ENCODE measurements at regions not wholly inside any gene's neighbourhood (a gene's known extent, or its start where the extent isn't known, plus 50 kb on each side); places are given as distances from the start of the nearest gene placed in this dataset.
A peak's percentile ranks its signal among the peaks of the same experiment; 100 is the strongest.

DNA sequence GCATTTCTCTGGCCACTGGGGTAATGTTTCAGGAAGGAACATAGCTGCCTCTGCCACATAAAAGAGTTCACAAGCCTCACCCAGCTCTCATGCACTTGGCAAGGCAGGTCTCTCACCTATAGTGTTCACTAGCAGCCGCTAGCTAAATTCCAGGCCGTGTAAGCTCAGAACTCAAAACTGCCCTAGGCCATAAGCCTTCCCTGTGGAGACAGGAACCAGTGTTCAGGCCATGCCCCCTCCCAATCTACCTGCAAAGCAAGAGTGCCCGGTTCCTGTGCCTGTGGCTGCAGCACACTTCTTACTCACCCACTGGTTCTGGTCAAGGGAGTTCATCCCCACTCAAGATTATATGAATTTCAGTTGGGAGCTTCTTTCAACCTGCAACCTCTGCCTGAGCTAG, 60.7 kb upstream of the ZNF169 start:
- ATAC-seq (ENCODE audit: low FRiP score) (no peak), DNase-seq (ENCODE audit: low spot score) (no peak)
- TF ChIP-seq, protein P1, sequence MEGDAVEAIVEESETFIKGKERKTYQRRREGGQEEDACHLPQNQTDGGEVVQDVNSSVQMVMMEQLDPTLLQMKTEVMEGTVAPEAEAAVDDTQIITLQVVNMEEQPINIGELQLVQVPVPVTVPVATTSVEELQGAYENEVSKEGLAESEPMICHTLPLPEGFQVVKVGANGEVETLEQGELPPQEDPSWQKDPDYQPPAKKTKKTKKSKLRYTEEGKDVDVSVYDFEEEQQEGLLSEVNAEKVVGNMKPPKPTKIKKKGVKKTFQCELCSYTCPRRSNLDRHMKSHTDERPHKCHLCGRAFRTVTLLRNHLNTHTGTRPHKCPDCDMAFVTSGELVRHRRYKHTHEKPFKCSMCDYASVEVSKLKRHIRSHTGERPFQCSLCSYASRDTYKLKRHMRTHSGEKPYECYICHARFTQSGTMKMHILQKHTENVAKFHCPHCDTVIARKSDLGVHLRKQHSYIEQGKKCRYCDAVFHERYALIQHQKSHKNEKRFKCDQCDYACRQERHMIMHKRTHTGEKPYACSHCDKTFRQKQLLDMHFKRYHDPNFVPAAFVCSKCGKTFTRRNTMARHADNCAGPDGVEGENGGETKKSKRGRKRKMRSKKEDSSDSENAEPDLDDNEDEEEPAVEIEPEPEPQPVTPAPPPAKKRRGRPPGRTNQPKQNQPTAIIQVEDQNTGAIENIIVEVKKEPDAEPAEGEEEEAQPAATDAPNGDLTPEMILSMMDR (IDR thresholded peaks at IDR 0.05): no peak

DNA sequence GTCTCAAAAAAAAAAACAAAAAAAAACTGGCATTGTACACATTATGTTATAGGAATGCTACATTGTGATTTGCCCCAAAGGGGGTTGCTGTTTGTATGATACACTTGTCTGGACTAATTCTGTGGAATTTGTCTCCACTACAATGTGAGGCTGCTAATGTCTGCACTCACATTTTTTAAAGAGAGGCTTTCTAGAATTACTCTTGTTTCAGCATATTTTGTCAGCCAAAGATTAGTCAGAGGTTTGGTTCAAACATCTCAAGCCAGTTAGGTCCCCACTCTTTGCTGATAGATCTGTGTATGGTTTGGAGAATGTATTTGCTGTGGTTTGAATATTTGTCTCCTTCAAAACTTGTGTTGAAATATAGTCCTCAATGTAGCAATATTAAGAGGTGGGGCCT, 59.3 kb upstream of the ZNF169 start:
- no peak for ATAC-seq (ENCODE audit: low FRiP score)
- DNase-seq (ENCODE audit: low spot score): no peak
- TF ChIP-seq, protein P1 (IDR thresholded peaks at IDR 0.05): no peak

DNA sequence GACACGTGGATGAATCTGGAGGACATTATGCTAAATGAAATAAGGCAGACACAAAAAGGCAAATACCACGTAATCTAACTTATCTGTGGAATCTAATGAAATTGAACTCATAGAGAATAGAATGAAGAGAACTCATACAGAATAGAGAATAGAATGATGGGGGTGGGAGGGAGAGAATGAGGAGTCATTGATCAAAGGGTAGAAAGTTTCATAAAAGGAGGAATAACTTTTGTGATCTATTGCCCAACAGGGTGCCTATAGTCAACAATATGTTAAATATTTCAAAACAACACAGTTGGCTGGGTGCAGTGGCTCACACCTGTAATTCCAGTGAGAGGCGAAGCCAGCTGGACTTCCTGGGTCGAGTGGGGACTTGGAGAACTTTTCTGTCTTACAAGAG, 54.9 kb upstream of the ZNF169 start:
- no peak for ATAC-seq (ENCODE audit: low FRiP score)
- no peak for DNase-seq (ENCODE audit: low spot score)
- TF ChIP-seq, protein P1 (IDR thresholded peaks at IDR 0.05): no peak

DNA sequence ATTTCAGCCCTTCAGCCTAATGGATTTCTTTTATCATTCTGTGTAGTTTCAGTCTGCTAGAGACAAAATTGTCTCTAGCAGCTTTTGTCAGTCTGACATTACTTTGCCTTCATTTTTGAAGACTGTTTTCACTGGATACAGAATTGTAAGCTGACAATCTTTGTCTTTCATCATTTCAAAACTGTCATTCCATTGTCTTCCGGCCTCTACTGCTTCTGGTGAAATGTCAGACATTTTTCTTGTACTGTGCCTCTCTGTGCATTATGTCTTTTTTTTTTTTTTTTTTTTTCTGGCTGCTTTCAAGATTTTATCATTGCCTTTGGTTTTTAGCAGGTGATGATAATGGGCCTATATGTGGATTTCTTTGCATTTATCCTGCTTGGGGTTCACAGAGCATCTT, 51.3 kb upstream of the ZNF169 start:
- no peak for ATAC-seq (ENCODE audit: low FRiP score)
- TF ChIP-seq, protein P1 (IDR thresholded peaks at IDR 0.05): no peak
- no peak for DNase-seq (ENCODE audit: low spot score)

Small RNA genes lying in the stretch of these regions (small RNA-seq; reads per million reads assigned to genes)
- gene MIRLET7A1: 3.2 reads per million, percentile 63 among the genes with 10 or more reads in this experiment
- 166 reads per million, percentile 97 among the genes with 10 or more reads in this experiment for gene MIRLET7D
- 56.1 reads per million, percentile 95 among the genes with 10 or more reads in this experiment for gene MIRLET7F1

Measured in omental fat pad (tissue), 3 donors.